DND-41 (cell line): ENCODE measurements at regions not wholly inside any gene's neighbourhood (a gene's known extent, or its start where the extent isn't known, plus 50 kb on each side); places are given as distances from the start of the nearest gene placed in this dataset.

Source experiments
- EZH2 ChIP-seq: IDR thresholded peaks from 3 replicates; pipeline ENCODE4 v1.6.1; 2012; ENCODE audit warnings: borderline replicate concordance, low read depth, mild to moderate bottlenecking, moderate library complexity, low read length, inconsistent platforms; ENCODE audit not compliant: severe bottlenecking
- TF ChIP-seq, protein P1 (sequence below): IDR thresholded peaks from 2 replicates; pipeline ENCODE4 v1.5.1; 2012; ENCODE audit warnings: borderline replicate concordance, low read length, moderate library complexity, mild to moderate bottlenecking; ENCODE audit not compliant: poor library complexity, severe bottlenecking; ENCODE audit errors: extremely low read depth

DNA sequence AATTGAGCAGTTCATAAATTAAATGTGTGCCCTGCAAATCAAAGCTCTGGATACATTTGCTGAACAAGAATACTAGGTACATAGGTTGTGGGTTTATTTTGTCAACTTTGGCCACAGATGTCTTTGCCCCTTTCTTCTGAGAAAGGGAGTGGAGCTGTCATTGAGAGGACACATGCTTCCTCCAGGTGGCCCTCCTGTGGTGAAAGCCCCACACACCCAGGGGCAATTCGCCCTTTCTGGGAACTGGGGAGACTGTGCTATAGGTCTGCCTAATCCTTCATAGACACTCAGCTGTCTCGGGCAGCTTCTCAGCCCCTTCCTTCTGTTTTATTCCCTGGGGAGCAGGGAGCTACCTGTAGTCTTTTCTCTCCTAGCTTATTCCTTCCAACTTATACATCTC lies 605.7 kb upstream of the DPP6 start:
- TF ChIP-seq, protein P1, sequence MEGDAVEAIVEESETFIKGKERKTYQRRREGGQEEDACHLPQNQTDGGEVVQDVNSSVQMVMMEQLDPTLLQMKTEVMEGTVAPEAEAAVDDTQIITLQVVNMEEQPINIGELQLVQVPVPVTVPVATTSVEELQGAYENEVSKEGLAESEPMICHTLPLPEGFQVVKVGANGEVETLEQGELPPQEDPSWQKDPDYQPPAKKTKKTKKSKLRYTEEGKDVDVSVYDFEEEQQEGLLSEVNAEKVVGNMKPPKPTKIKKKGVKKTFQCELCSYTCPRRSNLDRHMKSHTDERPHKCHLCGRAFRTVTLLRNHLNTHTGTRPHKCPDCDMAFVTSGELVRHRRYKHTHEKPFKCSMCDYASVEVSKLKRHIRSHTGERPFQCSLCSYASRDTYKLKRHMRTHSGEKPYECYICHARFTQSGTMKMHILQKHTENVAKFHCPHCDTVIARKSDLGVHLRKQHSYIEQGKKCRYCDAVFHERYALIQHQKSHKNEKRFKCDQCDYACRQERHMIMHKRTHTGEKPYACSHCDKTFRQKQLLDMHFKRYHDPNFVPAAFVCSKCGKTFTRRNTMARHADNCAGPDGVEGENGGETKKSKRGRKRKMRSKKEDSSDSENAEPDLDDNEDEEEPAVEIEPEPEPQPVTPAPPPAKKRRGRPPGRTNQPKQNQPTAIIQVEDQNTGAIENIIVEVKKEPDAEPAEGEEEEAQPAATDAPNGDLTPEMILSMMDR = no peak
- no peak for TF ChIP-seq EZH2
